ENCODE measurements at regions not wholly inside any gene's neighbourhood (a gene's known extent, or its start where the extent isn't known, plus 50 kb on each side); places are given as distances from the start of the nearest gene placed in this dataset.

DNA sequence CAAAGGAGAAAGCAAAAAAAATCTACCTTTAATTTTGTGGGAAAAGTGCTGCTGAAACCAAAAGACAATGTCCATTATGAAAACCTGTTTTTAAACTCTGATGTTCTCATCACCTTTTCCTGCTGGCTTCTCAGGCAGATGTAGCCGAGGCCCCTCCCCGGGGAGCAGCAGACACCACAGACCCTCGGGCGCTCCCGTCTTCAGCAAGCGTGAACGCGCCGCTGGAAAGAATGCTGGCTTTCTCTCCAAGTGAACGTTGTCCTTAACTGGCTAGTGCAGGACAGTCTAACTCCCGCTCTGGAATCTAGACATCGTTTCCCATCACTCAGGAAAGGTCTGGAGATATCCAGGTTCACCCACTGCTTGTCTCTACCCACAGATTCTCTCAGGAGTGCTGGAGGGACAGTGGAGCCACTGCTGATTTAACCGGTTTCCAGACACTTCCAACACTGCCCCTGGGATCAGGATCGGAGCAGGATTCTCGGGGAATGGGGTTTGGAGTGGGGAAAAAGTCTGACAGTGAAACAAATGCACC lies 211.2 kb downstream of the RBFOX3 start:
- H2AFZ ChIP-seq (ENCODE audit: low read depth, low read length), result no peak overlapping the region
- DNase-seq (ENCODE audit: low read depth, low spot score) (no peak), FAIRE-seq (no peak)
- H3K4me2 ChIP-seq (ENCODE audit: insufficient read depth, low read length), result no peak overlapping the region
- dilution Hi-C loops (cut with MboI; ENCODE audit: extremely low pct_ligation_motif_present, low sequenced_read_pairs), result no loop called here
- POLR2A ChIA-PET, result no interaction called here
- no peaks in the 10 kb centered on the region for H3K9me1 ChIP-seq (replicated peaks; ENCODE audit: control insufficient read depth, extremely low read depth, insufficient read depth, low read length)
- H3K9ac ChIP-seq (replicated peaks; ENCODE audit: extremely low read depth, insufficient read depth, low read length), result no peak overlapping the region
- CTCF ChIA-PET, result interaction anchor here (1.7 to 11.7 kb wide), 2 partner anchors 7 to 312 kb away, joined by 21 to 142 read pairs; no protein-coding TSS in a partner anchor
- H3K4me3 ChIP-seq (replicated peaks in 1 of 3; ENCODE audit: insufficient read depth in 1 of 3, low read depth in 1 of 3, low read length in 3 of 3), result no peak overlapping the region
- BruUV-seq (replicated peaks), result no TSS peak
- H3K27ac ChIP-seq (ENCODE audit: insufficient read depth, low read depth, low read length), result no peak overlapping the region
- no peaks in the 10 kb centered on the region for H3K79me2 ChIP-seq (ENCODE audit: control insufficient read depth, insufficient read depth, low read length)
- H4K20me1 ChIP-seq (replicated peaks; ENCODE audit: control insufficient read depth, extremely low read depth, insufficient read depth, low read length), result no peaks in the 10 kb centered on the region
- TF ChIP-seq EZH2 (IDR thresholded peaks at IDR 0.05; ENCODE audit: borderline replicate concordance, low read depth, low read length, severe bottlenecking) (no peak), POLR2A (IDR thresholded peaks at IDR 0.05; ENCODE audit: low read depth, low read length) (no peak)
- H3K27me3 ChIP-seq (ENCODE audit: control insufficient read depth in 2 of 2, insufficient read depth in 2 of 2, low read length in 2 of 2), result peaks cover 6 to 10% of the 10 kb centered on the region in 2 experiments
- H3K4me1 ChIP-seq (ENCODE audit: control insufficient read depth, extremely low read depth, insufficient read depth, low read length), result peaks cover 2% of the 10 kb centered on the region
- no peaks in the 10 kb centered on the region for H3K36me3 ChIP-seq (ENCODE audit: control insufficient read depth in 2 of 2, extremely low read depth in 1 of 2, insufficient read depth in 2 of 2, low read length in 2 of 2)
- intact Hi-C loops (cut with micrococcal nuclease), result no loop called here
- no peaks in the 10 kb centered on the region for H3K9me3 ChIP-seq (replicated peaks; ENCODE audit: control insufficient read depth, insufficient read depth, low read length)

GRCh38 chr17:79398441-79398840 lies 212.4 kb downstream of the RBFOX3 start:
- H3K9me3 ChIP-seq (replicated peaks; ENCODE audit: control insufficient read depth, insufficient read depth, low read length), result no peaks in the 10 kb centered on the region
- no TSS peak for BruUV-seq (replicated peaks)
- H3K4me1 ChIP-seq (ENCODE audit: control insufficient read depth, extremely low read depth, insufficient read depth, low read length), result peaks cover 2% of the 10 kb centered on the region
- no peaks in the 10 kb centered on the region for H3K36me3 ChIP-seq (ENCODE audit: control insufficient read depth in 2 of 2, extremely low read depth in 1 of 2, insufficient read depth in 2 of 2, low read length in 2 of 2)
- intact Hi-C loops (cut with micrococcal nuclease), result no loop called here
- H3K27me3 ChIP-seq (ENCODE audit: control insufficient read depth in 2 of 2, insufficient read depth in 2 of 2, low read length in 2 of 2), result peaks cover 6 to 10% of the 10 kb centered on the region in 2 experiments
- ChIA-PET CTCF (interaction anchor here (13.5 kb wide), 1 partner anchor 314 kb away, joined by 428 read pairs; no protein-coding TSS in a partner anchor), POLR2A (no interaction called here)
- no peak for DNase-seq (ENCODE audit: low read depth, low spot score)
- H3K27ac ChIP-seq (ENCODE audit: insufficient read depth, low read depth, low read length), result no peak overlapping the region
- H4K20me1 ChIP-seq (replicated peaks; ENCODE audit: control insufficient read depth, extremely low read depth, insufficient read depth, low read length), result no peaks in the 10 kb centered on the region
- TF ChIP-seq MAX (IDR thresholded peaks at IDR 0.05; ENCODE audit: insufficient read depth, insufficient read length) (no peak), POLR2AphosphoS5 (IDR thresholded peaks at IDR 0.05; ENCODE audit: insufficient read depth, low read depth, low read length) (no peak), GATA2 (IDR thresholded peaks at IDR 0.05; ENCODE audit: insufficient read depth, insufficient read length, low read depth, low read length) (no peak), POLR2A (IDR thresholded peaks at IDR 0.05; ENCODE audit: low read depth, low read length) (no peak), FOS (IDR thresholded peaks at IDR 0.05; ENCODE audit: borderline replicate concordance, insufficient read depth, low read length) (no peak), MYC (IDR thresholded peaks at IDR 0.05; ENCODE audit: low read depth, low read length) (no peak), EZH2 (IDR thresholded peaks at IDR 0.05; ENCODE audit: borderline replicate concordance, low read depth, low read length, severe bottlenecking) (no peak), JUN (IDR thresholded peaks at IDR 0.05; ENCODE audit: borderline replicate concordance, insufficient read depth, insufficient read length, low read depth) (no peak)
- TF ChIP-seq, protein P1, sequence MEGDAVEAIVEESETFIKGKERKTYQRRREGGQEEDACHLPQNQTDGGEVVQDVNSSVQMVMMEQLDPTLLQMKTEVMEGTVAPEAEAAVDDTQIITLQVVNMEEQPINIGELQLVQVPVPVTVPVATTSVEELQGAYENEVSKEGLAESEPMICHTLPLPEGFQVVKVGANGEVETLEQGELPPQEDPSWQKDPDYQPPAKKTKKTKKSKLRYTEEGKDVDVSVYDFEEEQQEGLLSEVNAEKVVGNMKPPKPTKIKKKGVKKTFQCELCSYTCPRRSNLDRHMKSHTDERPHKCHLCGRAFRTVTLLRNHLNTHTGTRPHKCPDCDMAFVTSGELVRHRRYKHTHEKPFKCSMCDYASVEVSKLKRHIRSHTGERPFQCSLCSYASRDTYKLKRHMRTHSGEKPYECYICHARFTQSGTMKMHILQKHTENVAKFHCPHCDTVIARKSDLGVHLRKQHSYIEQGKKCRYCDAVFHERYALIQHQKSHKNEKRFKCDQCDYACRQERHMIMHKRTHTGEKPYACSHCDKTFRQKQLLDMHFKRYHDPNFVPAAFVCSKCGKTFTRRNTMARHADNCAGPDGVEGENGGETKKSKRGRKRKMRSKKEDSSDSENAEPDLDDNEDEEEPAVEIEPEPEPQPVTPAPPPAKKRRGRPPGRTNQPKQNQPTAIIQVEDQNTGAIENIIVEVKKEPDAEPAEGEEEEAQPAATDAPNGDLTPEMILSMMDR (IDR thresholded peaks at IDR 0.05; ENCODE audit: extremely low read depth in 1 of 2, insufficient read depth in 1 of 2, low read depth in 1 of 2, low read length in 2 of 2), result no peak
- H3K79me2 ChIP-seq (ENCODE audit: control insufficient read depth, insufficient read depth, low read length), result no peaks in the 10 kb centered on the region
- H3K4me2 ChIP-seq (ENCODE audit: insufficient read depth, low read length), result no peak overlapping the region
- no peak overlapping the region for H3K4me3 ChIP-seq (replicated peaks in 1 of 3; ENCODE audit: insufficient read depth in 1 of 3, low read depth in 1 of 3, low read length in 3 of 3)
- dilution Hi-C loops (cut with MboI; ENCODE audit: extremely low pct_ligation_motif_present, low sequenced_read_pairs), result no loop called here
- H3K9me1 ChIP-seq (replicated peaks; ENCODE audit: control insufficient read depth, extremely low read depth, insufficient read depth, low read length), result no peaks in the 10 kb centered on the region
- H3K9ac ChIP-seq (replicated peaks; ENCODE audit: extremely low read depth, insufficient read depth, low read length), result no peak overlapping the region
- no peak for FAIRE-seq
- no peak overlapping the region for H2AFZ ChIP-seq (ENCODE audit: low read depth, low read length)
